IMR-90 (cell line): ENCODE measurements at regions not wholly inside any gene's neighbourhood (a gene's known extent, or its start where the extent isn't known, plus 50 kb on each side); places are given as distances from the start of the nearest gene placed in this dataset.

Experiments
- ATAC-seq: fragments of 200-7000 bp; cut with Tn5 transposase; 2 replicates; pipeline ENCODE4 v1.9.1; 2020; ENCODE audit warnings: low read depth, mild to moderate bottlenecking, moderate library complexity
- BruUV-seq: library from RNA; stranded (reverse); fragments of 400-500 nt; replicated peaks from 2 replicates; lab custom pipeline; 2021; lab: Mats Ljungman, UMichigan
- CTCF ChIA-PET: fragments of 300-600 bp; formaldehyde crosslinking; extraction: SDS; loops from one replicate; lab custom pipeline; 2021; ENCODE audit warnings: antibody characterized with exemption; lab: Yijun Ruan, JAX
- POLR2A ChIA-PET: fragments of 300-600 bp; sonication (Branson Sonifier 250); formaldehyde crosslinking; loops from one replicate; lab custom pipeline; 2022; ENCODE audit warnings: antibody characterized with exemption; ENCODE audit not compliant: unreplicated experiment; lab: Charles Lee
- DNase-seq: peaks from one replicate; pipeline ENCODE4 v3.0.0; 2013
- H2AFZ ChIP-seq: replicated peaks from 2 replicates; pipeline ENCODE3; 2013; ENCODE audit warnings: low read length, mild to moderate bottlenecking; ENCODE audit not compliant: poor library complexity
- H2AK5ac ChIP-seq: 2 replicates; pipeline ENCODE4 v1.6.1; 2013; ENCODE audit warnings: low read depth, low read length, inconsistent platforms
- H2AK9ac ChIP-seq: replicated peaks from 2 replicates; pipeline ENCODE3; 2013; ENCODE audit warnings: mild to moderate bottlenecking, low read depth, low read length, moderate library complexity; ENCODE audit not compliant: poor library complexity
- H2BK120ac ChIP-seq: 2 replicates; pipeline ENCODE4 v1.6.1; 2013; ENCODE audit warnings: low read depth, low read length, inconsistent platforms
- H2BK15ac ChIP-seq: 3 replicates; pipeline ENCODE4 v1.6.1; 2013; ENCODE audit warnings: low read depth, low read length, inconsistent platforms
- H2BK20ac ChIP-seq: 2 replicates; pipeline ENCODE4 v1.6.1; 2013; ENCODE audit warnings: low read depth, mild to moderate bottlenecking, inconsistent platforms, low read length, moderate library complexity
- H2BK5ac ChIP-seq: 2 replicates; pipeline ENCODE4 v1.6.1; 2013; ENCODE audit warnings: mild to moderate bottlenecking, low read depth, low read length, inconsistent platforms; ENCODE audit not compliant: poor library complexity, severe bottlenecking
- H3K14ac ChIP-seq: replicated peaks from 2 replicates; pipeline ENCODE4 v1.6.1; 2013; ENCODE audit warnings: low read depth, low read length, inconsistent platforms
- H3K18ac ChIP-seq: 2 replicates; pipeline ENCODE4 v1.6.1; 2013; ENCODE audit warnings: low read depth, low read length, control low read depth
- H3K23ac ChIP-seq: 2 replicates; pipeline ENCODE4 v1.6.1; 2013; ENCODE audit warnings: low read depth, low read length, inconsistent platforms
- H3K27ac ChIP-seq: 2 replicates; pipeline ENCODE4 v1.5.1; 2013; ENCODE audit warnings: mild to moderate bottlenecking, control low read depth, low read length; ENCODE audit not compliant: insufficient read depth
- H3K27me3 ChIP-seq: 2 replicates; pipeline ENCODE4 v1.6.1; 2013; ENCODE audit warnings: low read length; ENCODE audit not compliant: control insufficient read depth, insufficient read depth
- H3K36me3 ChIP-seq: 2 replicates; pipeline ENCODE4 v1.6.1; 2013; ENCODE audit warnings: low read length, mixed read lengths; ENCODE audit not compliant: control insufficient read depth, insufficient read depth
- H3K4ac ChIP-seq: 2 replicates; pipeline ENCODE4 v1.6.1; 2013; ENCODE audit warnings: low read depth, low read length, inconsistent platforms
- H3K4me1 ChIP-seq: 2 replicates; pipeline ENCODE4 v1.6.1; 2013; ENCODE audit warnings: low read length, mixed read lengths; ENCODE audit not compliant: control insufficient read depth, insufficient read depth
- H3K4me2 ChIP-seq: 2 replicates; pipeline ENCODE4 v1.6.1; 2013; ENCODE audit warnings: low read depth, mild to moderate bottlenecking, control low read depth, low read length, moderate library complexity
- H3K4me3 ChIP-seq: 2 replicates; pipeline ENCODE4 v1.5.1; 2013; ENCODE audit warnings: low read depth, mild to moderate bottlenecking, control low read depth, low read length, moderate library complexity; ENCODE audit not compliant: insufficient read depth
- H3K56ac ChIP-seq: 2 replicates; pipeline ENCODE4 v1.6.1; 2013; ENCODE audit warnings: low read length, inconsistent platforms; ENCODE audit not compliant: insufficient read depth; ENCODE audit errors: extremely low read depth
- H3K79me1 ChIP-seq, 2 experiments: 2 replicates each; pipeline ENCODE4 v1.6.1; 2013; ENCODE audit warnings: low read length in 2 of 2, inconsistent platforms in 1 of 2, low read depth in 1 of 2
- H3K9ac ChIP-seq: 2 replicates; pipeline ENCODE4 v1.6.1; 2013; ENCODE audit warnings: low read depth, low read length, control low read depth
- H3K9me1 ChIP-seq: 2 replicates; pipeline ENCODE4 v1.6.1; 2013; ENCODE audit warnings: low read length, inconsistent platforms; ENCODE audit not compliant: insufficient read depth
- H3K9me3 ChIP-seq: 2 replicates; pipeline ENCODE4 v1.6.1; 2013; ENCODE audit warnings: low read length; ENCODE audit not compliant: control insufficient read depth, insufficient read depth
- H4K20me1 ChIP-seq: 2 replicates; pipeline ENCODE4 v1.6.1; 2013; ENCODE audit warnings: low read length, inconsistent platforms; ENCODE audit not compliant: insufficient read depth
- H4K5ac ChIP-seq: 2 replicates; pipeline ENCODE4 v1.6.1; 2013; ENCODE audit warnings: mild to moderate bottlenecking, low read depth, low read length, control low read depth
- H4K8ac ChIP-seq, 2 experiments: 2 replicates each; pipeline ENCODE4 v1.6.1; 2013; ENCODE audit warnings: low read depth in 2 of 2, low read length in 2 of 2, control low read depth in 1 of 2, inconsistent platforms in 1 of 2
- H4K91ac ChIP-seq: 2 replicates; pipeline ENCODE4 v1.6.1; 2013; ENCODE audit warnings: low read depth, low read length, inconsistent platforms; ENCODE audit not compliant: insufficient read depth
- BHLHE40 ChIP-seq: fragments of 150-350 bp; IDR thresholded peaks from 2 replicates; pipeline ENCODE4 v1.6.1; 2016; ENCODE audit warnings: mild to moderate bottlenecking, low read depth, low read length
- CEBPB ChIP-seq: IDR thresholded peaks from 2 replicates; pipeline ENCODE4 v1.6.1; 2012; ENCODE audit warnings: low read depth, low read length, improper control_type of control experiment
- CHD1 ChIP-seq: IDR thresholded peaks from 2 replicates; pipeline ENCODE4 v1.6.1; 2012; ENCODE audit warnings: low read depth, low read length, improper control_type of control experiment
- FOS ChIP-seq: fragments of 150-350 bp; IDR thresholded peaks from 2 replicates; pipeline ENCODE4 v1.6.1; 2016; ENCODE audit warnings: low read depth, low read length
- MAFK ChIP-seq: IDR thresholded peaks from 2 replicates; pipeline ENCODE4 v1.6.1; 2012; ENCODE audit warnings: low read depth, low read length, improper control_type of control experiment
- MAZ ChIP-seq: IDR thresholded peaks from 2 replicates; pipeline ENCODE4 v1.6.1; 2012; ENCODE audit warnings: low read depth, mild to moderate bottlenecking, low read length, improper control_type of control experiment, moderate library complexity, borderline replicate concordance
- MXI1 ChIP-seq: IDR thresholded peaks from 2 replicates; pipeline ENCODE4 v1.6.1; 2012; ENCODE audit warnings: low read depth, mild to moderate bottlenecking, low read length, moderate library complexity, borderline replicate concordance
- NFE2L2 ChIP-seq: fragments of 150-350 bp; IDR thresholded peaks from 2 replicates; pipeline ENCODE4 v1.6.1; 2016; ENCODE audit warnings: low read depth, mild to moderate bottlenecking, low read length
- POLR2A ChIP-seq: IDR thresholded peaks from 2 replicates; pipeline ENCODE4 v1.6.1; 2012; ENCODE audit warnings: mild to moderate bottlenecking, low read depth, low read length
- RAD21 ChIP-seq: IDR thresholded peaks from 2 replicates; pipeline ENCODE4 v1.6.1; 2012; ENCODE audit warnings: low read length, improper control_type of control experiment
- RCOR1 ChIP-seq: IDR thresholded peaks from 2 replicates; pipeline ENCODE4 v1.6.1; 2012; ENCODE audit warnings: mild to moderate bottlenecking, low read length, improper control_type of control experiment; ENCODE audit not compliant: insufficient replicate concordance
- RFX5 ChIP-seq: IDR thresholded peaks from 2 replicates; pipeline ENCODE4 v1.8.0; 2012; ENCODE audit warnings: low read depth, mild to moderate bottlenecking, low read length, moderate library complexity
- SMC3 ChIP-seq: fragments of 150-350 bp; IDR thresholded peaks from 2 replicates; pipeline ENCODE4 v1.6.1; 2016; ENCODE audit warnings: low read depth, mild to moderate bottlenecking, antibody characterized with exemption, low read length, moderate library complexity
- WGBS, 2 experiments: methylation state at CpG; one replicate each; pipeline versions ENCODE4 v1.1.5 to v1.1.7; 2013; ENCODE audit warnings: missing lambda C conversion rate in 2 of 2; ENCODE audit not compliant: insufficient read length in 1 of 2; ENCODE audit errors: extremely low coverage in 2 of 2; 5-methylcytosine and 5-hydroxymethylcytosine counted together
- dilution Hi-C: fragments of 300-500 bp; cut with HindIII; formaldehyde crosslinking; loops from one replicate; pipeline ENCODE4 v1.14.3; 2018; ENCODE audit warnings: low sequenced_read_pairs; ENCODE audit not compliant: unreplicated experiment
- in situ Hi-C: fragments of 300-500 bp; cut with MboI; formaldehyde crosslinking; loops from 3 replicates; pipeline ENCODE4 v1.14.3; 2019; ENCODE audit warnings: low sequenced_read_pairs, inconsistent platforms, mixed read lengths
- intact Hi-C: fragments of 100-400 bp; cut with micrococcal nuclease; formaldehyde crosslinking; loops from 2 replicates; pipeline ENCODE4 v1.10.0; 2022
- TF ChIP-seq, protein P1 (sequence below): fragments of 150-350 bp; IDR thresholded peaks from 2 replicates; pipeline ENCODE4 v1.6.1; 2016; ENCODE audit warnings: low read depth, mild to moderate bottlenecking, low read length, moderate library complexity, borderline replicate concordance
- TF ChIP-seq, protein P2 (sequence below): fragments of 150-350 bp; IDR thresholded peaks from 2 replicates; pipeline ENCODE4 v1.6.1; 2017; ENCODE audit warnings: mild to moderate bottlenecking, antibody characterized with exemption, low read length, low read depth
- TF ChIP-seq, protein P3 (sequence below): conservative IDR thresholded peaks from 2 replicates; pipeline ENCODE4 v1.5.1; 2012; ENCODE audit warnings: mild to moderate bottlenecking, low read depth, low read length, improper control_type of control experiment

DNA sequence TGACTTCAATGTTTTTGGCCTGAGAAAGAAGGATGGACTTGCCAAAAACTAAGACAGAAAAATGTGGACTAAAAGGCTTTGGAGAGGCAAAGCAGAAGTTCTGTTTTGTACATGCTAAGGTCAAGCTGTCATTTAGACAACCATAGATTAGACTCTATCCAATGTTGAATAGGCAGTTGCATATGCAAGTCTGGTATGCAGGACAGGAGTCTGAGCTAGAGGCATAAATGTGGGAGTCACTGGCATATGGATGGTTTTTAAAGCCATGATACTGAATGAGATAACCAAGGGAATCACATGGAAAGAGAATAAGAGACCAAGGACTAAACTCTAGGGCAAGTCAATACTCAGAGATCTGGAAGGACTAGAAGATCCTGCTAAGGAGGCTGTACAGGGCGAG, 164.1 kb downstream of the LSM5 start:
- Histone ChIP-seq H2AK9ac (no peak overlapping the region), H3K79me1 (no peaks in the 10 kb centered on the region), H3K18ac (no peak overlapping the region), H3K4me2 (no peak overlapping the region), H3K4me1 (no peaks in the 10 kb centered on the region), H3K36me3 (no peaks in the 10 kb centered on the region), H3K27me3 (no peaks in the 10 kb centered on the region), H2AFZ (no peak overlapping the region), H2BK15ac (no peak overlapping the region), H3K14ac (no peak overlapping the region), H3K4me3 (no peak overlapping the region), H2BK120ac (no peak overlapping the region), H2AK5ac (no peak overlapping the region), H3K56ac (no peak overlapping the region), H4K5ac (no peak overlapping the region), H3K9me3 (no peaks in the 10 kb centered on the region), H3K27ac (no peak overlapping the region), H4K20me1 (no peaks in the 10 kb centered on the region), H3K9ac (no peak overlapping the region), H3K4ac (no peak overlapping the region), H4K91ac (no peak overlapping the region), H2BK5ac (no peak overlapping the region), H2BK20ac (no peak overlapping the region), H3K9me1 (no peaks in the 10 kb centered on the region), H4K8ac (no peak overlapping the region), H3K23ac (no peak overlapping the region)
- intact Hi-C loops: no loop called here
- dilution Hi-C loops: no loop called here
- WGBS, 2 experiments: no CpG with 5 or more reads among the region's 1 CpG
- ChIA-PET POLR2A (no interaction called here), CTCF (no interaction called here)
- in situ Hi-C loops: no loop called here
- no peak for ATAC-seq
- no TSS peak for BruUV-seq
- DNase-seq: no peak
- no peak for TF ChIP-seq RFX5
- no peak for TF ChIP-seq POLR2A
- TF ChIP-seq NFE2L2: no peak
- TF ChIP-seq, protein P1, sequence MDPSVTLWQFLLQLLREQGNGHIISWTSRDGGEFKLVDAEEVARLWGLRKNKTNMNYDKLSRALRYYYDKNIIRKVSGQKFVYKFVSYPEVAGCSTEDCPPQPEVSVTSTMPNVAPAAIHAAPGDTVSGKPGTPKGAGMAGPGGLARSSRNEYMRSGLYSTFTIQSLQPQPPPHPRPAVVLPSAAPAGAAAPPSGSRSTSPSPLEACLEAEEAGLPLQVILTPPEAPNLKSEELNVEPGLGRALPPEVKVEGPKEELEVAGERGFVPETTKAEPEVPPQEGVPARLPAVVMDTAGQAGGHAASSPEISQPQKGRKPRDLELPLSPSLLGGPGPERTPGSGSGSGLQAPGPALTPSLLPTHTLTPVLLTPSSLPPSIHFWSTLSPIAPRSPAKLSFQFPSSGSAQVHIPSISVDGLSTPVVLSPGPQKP: no peak
- no peak for TF ChIP-seq CEBPB
- TF ChIP-seq, protein P2, sequence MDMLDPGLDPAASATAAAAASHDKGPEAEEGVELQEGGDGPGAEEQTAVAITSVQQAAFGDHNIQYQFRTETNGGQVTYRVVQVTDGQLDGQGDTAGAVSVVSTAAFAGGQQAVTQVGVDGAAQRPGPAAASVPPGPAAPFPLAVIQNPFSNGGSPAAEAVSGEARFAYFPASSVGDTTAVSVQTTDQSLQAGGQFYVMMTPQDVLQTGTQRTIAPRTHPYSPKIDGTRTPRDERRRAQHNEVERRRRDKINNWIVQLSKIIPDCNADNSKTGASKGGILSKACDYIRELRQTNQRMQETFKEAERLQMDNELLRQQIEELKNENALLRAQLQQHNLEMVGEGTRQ: no peak
- no peak for TF ChIP-seq BHLHE40
- no peak for TF ChIP-seq MXI1
- no peak for TF ChIP-seq MAZ
- TF ChIP-seq FOS: no peak
- no peak for TF ChIP-seq CHD1
- TF ChIP-seq SMC3: no peak
- TF ChIP-seq, protein P3, sequence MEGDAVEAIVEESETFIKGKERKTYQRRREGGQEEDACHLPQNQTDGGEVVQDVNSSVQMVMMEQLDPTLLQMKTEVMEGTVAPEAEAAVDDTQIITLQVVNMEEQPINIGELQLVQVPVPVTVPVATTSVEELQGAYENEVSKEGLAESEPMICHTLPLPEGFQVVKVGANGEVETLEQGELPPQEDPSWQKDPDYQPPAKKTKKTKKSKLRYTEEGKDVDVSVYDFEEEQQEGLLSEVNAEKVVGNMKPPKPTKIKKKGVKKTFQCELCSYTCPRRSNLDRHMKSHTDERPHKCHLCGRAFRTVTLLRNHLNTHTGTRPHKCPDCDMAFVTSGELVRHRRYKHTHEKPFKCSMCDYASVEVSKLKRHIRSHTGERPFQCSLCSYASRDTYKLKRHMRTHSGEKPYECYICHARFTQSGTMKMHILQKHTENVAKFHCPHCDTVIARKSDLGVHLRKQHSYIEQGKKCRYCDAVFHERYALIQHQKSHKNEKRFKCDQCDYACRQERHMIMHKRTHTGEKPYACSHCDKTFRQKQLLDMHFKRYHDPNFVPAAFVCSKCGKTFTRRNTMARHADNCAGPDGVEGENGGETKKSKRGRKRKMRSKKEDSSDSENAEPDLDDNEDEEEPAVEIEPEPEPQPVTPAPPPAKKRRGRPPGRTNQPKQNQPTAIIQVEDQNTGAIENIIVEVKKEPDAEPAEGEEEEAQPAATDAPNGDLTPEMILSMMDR: no peak
- TF ChIP-seq MAFK: no peak
- TF ChIP-seq RCOR1: no peak
- TF ChIP-seq RAD21: no peak
